SK-N-MC (cell line): ENCODE measurements at regions not wholly inside any gene's neighbourhood (a gene's known extent, or its start where the extent isn't known, plus 50 kb on each side); places are given as distances from the start of the nearest gene placed in this dataset.
"Not testable (repeated sequence)": the region's sequence is repeated elsewhere in the genome, so short reads cannot be mapped to it uniquely, and the experiment has no call there.

Experiments
- DNase-seq: peaks from one replicate; pipeline ENCODE4 v3.0.0-alpha.2; 2011; ENCODE audit warnings: low read depth, low spot score
- H3K27ac ChIP-seq: fragments of 200-600 bp; sonication (generic); 2 replicates; pipeline ENCODE4 v1.5.1; 2016; ENCODE audit warnings: mixed run types
- H3K36me3 ChIP-seq: fragments of 200-600 bp; sonication (generic); 2 replicates; pipeline ENCODE4 v1.6.1; 2017; ENCODE audit warnings: antibody characterized with exemption, low read length, mixed read lengths; ENCODE audit not compliant: insufficient read depth
- H3K4me3 ChIP-seq: fragments of 200-600 bp; sonication (generic); 2 replicates; pipeline ENCODE4 v1.5.1; 2016
- H3K9ac ChIP-seq: fragments of 200-600 bp; sonication (generic); 2 replicates; pipeline ENCODE4 v1.8.0; 2017; ENCODE audit warnings: mixed run types, mixed read lengths; ENCODE audit not compliant: insufficient read length
- H3K9me3 ChIP-seq: fragments of 200-600 bp; sonication (generic); 2 replicates; pipeline ENCODE4 v1.6.1; 2017; ENCODE audit warnings: low read depth, mild to moderate bottlenecking, antibody characterized with exemption, low read length, moderate library complexity, mixed read lengths
- EZH2 ChIP-seq: fragments of 200-600 bp; sonication (generic); IDR thresholded peaks from one replicate; pipeline ENCODE4 v1.6.1; 2017; ENCODE audit warnings: antibody characterized with exemption
- FOXP2 ChIP-seq: optimal IDR thresholded peaks from 2 replicates; pipeline ENCODE3; 2011; ENCODE audit warnings: mild to moderate bottlenecking, moderate library complexity; ENCODE audit not compliant: insufficient read depth; ENCODE audit errors: extremely low read length, control extremely low read depth
- POLR2AphosphoS5 ChIP-seq: IDR thresholded peaks from 2 replicates; pipeline ENCODE4 v1.6.1; 2012; ENCODE audit warnings: mild to moderate bottlenecking, low read depth, low read length, borderline replicate concordance

DNA sequence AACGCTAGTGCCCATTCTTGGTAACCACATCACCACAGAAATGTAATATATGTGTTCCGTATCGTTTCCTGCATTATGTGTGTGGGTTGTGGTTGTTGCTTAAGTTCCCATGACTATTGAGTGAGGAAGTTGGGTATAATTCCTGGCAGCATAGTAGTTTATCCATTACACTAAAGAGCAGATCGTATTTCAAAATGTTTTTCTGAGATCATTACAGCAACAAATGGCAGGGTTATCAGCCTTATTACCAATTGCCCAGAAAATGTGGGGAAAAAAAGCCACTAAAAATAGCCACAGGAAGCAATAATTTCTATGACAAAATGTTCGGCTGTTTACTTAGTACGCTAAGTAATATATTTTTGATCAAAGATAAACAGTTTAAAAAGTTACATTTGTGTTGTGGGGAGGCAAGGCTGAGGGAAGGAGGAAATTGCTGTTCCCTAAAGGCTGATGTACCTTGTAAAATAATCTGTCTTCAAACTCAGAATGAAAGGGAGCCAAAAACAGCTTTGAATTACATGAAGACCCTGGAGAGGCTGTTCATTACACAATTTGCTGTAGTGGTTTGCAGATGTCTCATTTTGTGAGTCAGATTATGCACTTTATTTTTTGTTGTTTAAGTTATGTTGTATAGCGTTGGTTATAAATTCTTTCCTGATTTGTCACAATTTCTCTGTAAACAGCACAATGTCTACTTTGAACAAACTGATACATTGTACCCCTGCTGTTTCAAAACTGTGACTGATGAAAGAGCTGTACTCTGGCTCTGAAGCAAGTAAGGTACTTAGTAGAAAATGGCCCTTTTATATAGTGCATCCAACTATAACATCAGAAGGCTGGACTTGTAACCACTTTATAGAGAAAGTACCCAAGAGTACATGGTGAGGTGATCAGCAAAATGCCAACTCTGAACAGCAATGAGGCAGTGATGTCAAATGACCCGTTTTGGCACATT is 1028.5 kb downstream of the NR2F1-AS1 start:
- Histone ChIP-seq H3K27ac (peak overlapping the region; percentile 96), H3K4me3 (peak overlapping the region; percentile 63), H3K36me3 (no peaks in the 10 kb centered on the region), H3K9ac (peak overlapping the region; percentile 7), H3K9me3 (no peaks in the 10 kb centered on the region)
- TF ChIP-seq FOXP2 (peak; percentile 15), EZH2 (no peak), POLR2AphosphoS5 (peak; percentile 66; the same call in 1 of the 2 replicates)
- DNase-seq = peak; percentile 98

DNA sequence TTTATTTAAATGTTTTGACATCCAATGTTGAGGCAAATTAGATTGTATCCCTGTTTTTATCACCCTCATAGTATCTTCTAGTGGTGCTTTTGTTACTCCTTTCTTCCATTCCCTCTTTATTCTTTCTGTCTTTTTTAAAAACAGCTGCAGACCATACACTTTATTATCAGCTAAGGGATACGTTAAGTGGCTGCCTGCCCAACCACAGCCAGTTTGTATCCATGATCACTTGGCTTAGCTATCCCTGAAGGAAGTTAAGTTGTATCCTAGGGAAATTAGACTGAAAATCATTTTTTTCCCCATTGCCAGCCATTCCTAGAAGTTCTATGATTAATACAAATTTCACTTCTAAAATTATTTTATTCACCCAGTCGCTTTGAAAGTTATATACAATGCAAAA is 1032.7 kb downstream of the NR2F1-AS1 start:
- no peak for DNase-seq

DNA sequence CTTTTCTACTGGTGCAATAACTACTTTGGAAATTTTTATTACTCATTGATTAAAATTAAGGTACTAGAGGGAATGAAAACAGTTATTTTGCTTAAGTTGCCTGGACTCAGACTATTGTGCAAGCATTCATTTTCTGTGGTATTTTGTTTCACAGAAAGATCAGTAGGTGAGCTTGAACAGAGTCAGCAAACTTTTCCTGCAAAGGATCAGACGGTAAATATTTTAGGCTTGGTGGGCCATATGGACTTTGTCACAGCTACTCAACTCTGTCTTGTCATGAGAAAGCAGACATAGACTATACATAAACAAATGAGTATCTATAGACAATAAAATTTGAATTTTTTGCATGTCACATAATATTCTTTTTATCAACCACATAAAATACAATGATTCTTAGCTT is 1036.4 kb downstream of the NR2F1-AS1 start:
- no peak overlapping the region for H3K4me3 ChIP-seq
- no peak overlapping the region for H3K9ac ChIP-seq
- H3K36me3 ChIP-seq = no peaks in the 10 kb centered on the region
- TF ChIP-seq POLR2AphosphoS5 (no peak), FOXP2 (no peak), EZH2 (no peak)
- DNase-seq = no peak
- H3K9me3 ChIP-seq = no peaks in the 10 kb centered on the region
- 0 out of 2 replicates have a peak overlapping the region, but pooled peaks have one; percentile 11 for H3K27ac ChIP-seq

More for the DNA sequence above, 1032.7 kb downstream of the NR2F1-AS1 start:
- TF ChIP-seq EZH2 = no peak
- TF ChIP-seq POLR2AphosphoS5 = no peak
- TF ChIP-seq FOXP2 = no peak
- H3K4me3 ChIP-seq = no peak overlapping the region
- H3K9me3 ChIP-seq = no peaks in the 10 kb centered on the region
- H3K36me3 ChIP-seq = no peaks in the 10 kb centered on the region
- H3K9ac ChIP-seq = no peak overlapping the region
- no peak overlapping the region for H3K27ac ChIP-seq

- Histone ChIP-seq H3K9ac (no peak overlapping the region), H3K36me3 (no peaks in the 10 kb centered on the region), H3K27ac (peak overlapping the region; percentile 68), H3K9me3 (no peaks in the 10 kb centered on the region), H3K4me3 (no peak overlapping the region)
- DNase-seq = no peak
- no peak for TF ChIP-seq EZH2
- no peak for TF ChIP-seq POLR2AphosphoS5
- no peak for TF ChIP-seq FOXP2
Measured at GRCh38 chr5:92544036-92544435, 1037.0 kb downstream of the NR2F1-AS1 start.

DNA sequence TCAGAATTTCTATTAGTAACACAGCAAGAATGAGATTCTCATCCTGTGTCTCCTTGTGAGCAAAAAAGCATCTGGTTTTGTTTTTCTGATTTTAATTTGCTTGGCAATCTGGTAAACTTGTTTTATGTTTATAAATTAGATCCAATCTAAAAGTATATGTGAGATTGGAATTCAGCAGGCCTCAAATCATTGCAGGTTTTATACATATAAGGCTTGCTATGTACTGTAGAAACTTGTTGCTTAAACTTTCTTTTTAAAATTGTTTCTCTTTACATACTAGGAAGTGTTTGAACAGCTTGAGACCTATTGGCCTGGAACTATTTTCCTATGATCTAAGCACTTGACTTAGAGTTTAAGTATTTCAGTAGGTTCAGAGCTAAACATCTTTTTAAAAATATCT is 1037.8 kb downstream of the NR2F1-AS1 start:
- Histone ChIP-seq H3K4me3 (no peak overlapping the region), H3K36me3 (no peaks in the 10 kb centered on the region), H3K9me3 (no peaks in the 10 kb centered on the region), H3K27ac (peak overlapping the region; percentile 68), H3K9ac (no peak overlapping the region)
- no peak for DNase-seq
- TF ChIP-seq EZH2 = no peak
- no peak for TF ChIP-seq FOXP2
- TF ChIP-seq POLR2AphosphoS5 = no peak

DNA sequence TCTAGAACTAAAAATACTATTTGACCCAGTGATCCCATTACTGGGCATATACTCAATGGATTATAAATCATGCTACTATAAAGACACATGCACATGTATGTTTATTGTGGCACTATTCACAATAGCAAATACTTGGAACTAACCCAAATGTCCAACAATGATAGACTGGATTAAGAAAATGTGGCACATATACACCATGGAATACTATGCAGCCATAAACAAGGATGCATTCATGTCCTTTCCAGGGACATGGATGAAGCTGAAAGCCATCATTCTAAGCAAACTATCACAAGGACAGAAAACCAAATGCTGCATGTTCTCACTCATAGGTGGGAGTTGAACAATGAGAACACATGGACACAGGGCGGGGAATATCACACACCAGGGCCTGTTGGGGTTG is 1039.0 kb downstream of the NR2F1-AS1 start:
- not testable (repeated sequence) for H3K9me3 ChIP-seq, H3K9ac ChIP-seq, DNase-seq, H3K36me3 ChIP-seq, H3K27ac ChIP-seq, H3K4me3 ChIP-seq

- no peaks in the 10 kb centered on the region for H3K9me3 ChIP-seq
- H3K27ac ChIP-seq = no peak overlapping the region
- no peak overlapping the region for H3K9ac ChIP-seq
- H3K36me3 ChIP-seq = no peaks in the 10 kb centered on the region
- H3K4me3 ChIP-seq = no peak overlapping the region
- no peak for TF ChIP-seq FOXP2
- no peak for TF ChIP-seq EZH2
- TF ChIP-seq POLR2AphosphoS5 = no peak
- no peak for DNase-seq
Measured at GRCh38 chr5:92527311-92528078, 1053.5 kb downstream of the NR2F1-AS1 start.

GRCh38 chr5:92525131-92525530 is 1055.9 kb downstream of the NR2F1-AS1 start:
- no peak overlapping the region for H3K4me3 ChIP-seq
- no peak for TF ChIP-seq FOXP2
- TF ChIP-seq EZH2 = no peak
- no peak for TF ChIP-seq POLR2AphosphoS5
- no peak for DNase-seq
- H3K27ac ChIP-seq = no peak overlapping the region
- H3K9me3 ChIP-seq = no peaks in the 10 kb centered on the region
- no peak overlapping the region for H3K9ac ChIP-seq
- no peaks in the 10 kb centered on the region for H3K36me3 ChIP-seq
